Endothelial cell (in vitro differentiated cells): ENCODE measurements at regions not wholly inside any gene's neighbourhood (a gene's known extent, or its start where the extent isn't known, plus 50 kb on each side); places are given as distances from the start of the nearest gene placed in this dataset.

Experiments
- DNase-seq: peaks from one replicate; pipeline ENCODE4 v3.0.0; 2021; ENCODE audit warnings: low spot score
- H3K27ac Mint-ChIP-seq: one replicate; pipeline ENCODE4 v1.8.0; 2021; ENCODE audit warnings: mixed read lengths, inconsistent platforms; ENCODE audit not compliant: unreplicated experiment
- H3K27me3 Mint-ChIP-seq: one replicate; pipeline ENCODE4 v1.8.0; 2021; ENCODE audit warnings: mild to moderate bottlenecking, moderate library complexity, mixed read lengths, inconsistent platforms; ENCODE audit not compliant: unreplicated experiment
- H3K36me3 Mint-ChIP-seq: one replicate; pipeline ENCODE4 v1.8.0; 2021; ENCODE audit warnings: mild to moderate bottlenecking, low read depth, mixed read lengths, inconsistent platforms; ENCODE audit not compliant: unreplicated experiment
- H3K4me1 Mint-ChIP-seq: one replicate; pipeline ENCODE4 v1.8.0; 2021; ENCODE audit warnings: mild to moderate bottlenecking, mixed read lengths, inconsistent platforms; ENCODE audit not compliant: unreplicated experiment
- H3K4me3 Mint-ChIP-seq: one replicate; pipeline ENCODE4 v1.8.0; 2021; ENCODE audit warnings: mild to moderate bottlenecking, mixed read lengths, inconsistent platforms; ENCODE audit not compliant: unreplicated experiment
- H3K9me3 Mint-ChIP-seq: one replicate; pipeline ENCODE4 v1.8.0; 2021; ENCODE audit warnings: mixed read lengths, inconsistent platforms; ENCODE audit not compliant: unreplicated experiment
- TF ChIP-seq, protein P1 (sequence below): fragments of 200-600 bp; sonication (generic); IDR thresholded peaks from one replicate; pipeline ENCODE4 v1.5.0; 2021; ENCODE audit warnings: antibody characterized with exemption; ENCODE audit not compliant: unreplicated experiment

DNA sequence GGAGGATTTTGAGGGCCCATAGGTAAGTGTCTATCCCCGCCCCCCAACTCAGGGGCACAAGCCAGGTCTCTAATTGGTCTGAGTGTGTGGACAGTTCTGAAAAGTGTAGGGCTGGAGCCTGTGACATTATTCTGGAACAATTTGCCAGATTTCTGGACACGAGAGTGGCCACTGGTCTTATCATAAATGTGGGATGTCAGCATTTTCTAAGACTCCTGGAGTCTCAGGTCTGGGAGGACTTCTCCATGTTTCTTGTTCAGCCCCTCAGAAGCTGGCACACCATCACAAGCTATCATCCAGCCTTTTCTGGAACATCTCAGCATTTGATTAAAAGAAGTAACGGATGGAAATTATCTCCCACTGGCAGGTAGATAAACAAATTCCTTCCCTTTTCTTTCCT lies 141.4 kb downstream of the SEC61B start:
- DNase-seq, result no peak
- Mint-ChIP-seq H3K36me3 (peaks cover 8% of the 10 kb centered on the region), H3K4me3 (no peak overlapping the region), H3K27ac (no peak overlapping the region), H3K27me3 (no peaks in the 10 kb centered on the region), H3K4me1 (peaks cover 29% of the 10 kb centered on the region), H3K9me3 (no peaks in the 10 kb centered on the region)
- TF ChIP-seq, protein P1, sequence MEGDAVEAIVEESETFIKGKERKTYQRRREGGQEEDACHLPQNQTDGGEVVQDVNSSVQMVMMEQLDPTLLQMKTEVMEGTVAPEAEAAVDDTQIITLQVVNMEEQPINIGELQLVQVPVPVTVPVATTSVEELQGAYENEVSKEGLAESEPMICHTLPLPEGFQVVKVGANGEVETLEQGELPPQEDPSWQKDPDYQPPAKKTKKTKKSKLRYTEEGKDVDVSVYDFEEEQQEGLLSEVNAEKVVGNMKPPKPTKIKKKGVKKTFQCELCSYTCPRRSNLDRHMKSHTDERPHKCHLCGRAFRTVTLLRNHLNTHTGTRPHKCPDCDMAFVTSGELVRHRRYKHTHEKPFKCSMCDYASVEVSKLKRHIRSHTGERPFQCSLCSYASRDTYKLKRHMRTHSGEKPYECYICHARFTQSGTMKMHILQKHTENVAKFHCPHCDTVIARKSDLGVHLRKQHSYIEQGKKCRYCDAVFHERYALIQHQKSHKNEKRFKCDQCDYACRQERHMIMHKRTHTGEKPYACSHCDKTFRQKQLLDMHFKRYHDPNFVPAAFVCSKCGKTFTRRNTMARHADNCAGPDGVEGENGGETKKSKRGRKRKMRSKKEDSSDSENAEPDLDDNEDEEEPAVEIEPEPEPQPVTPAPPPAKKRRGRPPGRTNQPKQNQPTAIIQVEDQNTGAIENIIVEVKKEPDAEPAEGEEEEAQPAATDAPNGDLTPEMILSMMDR, result no peak

DNA sequence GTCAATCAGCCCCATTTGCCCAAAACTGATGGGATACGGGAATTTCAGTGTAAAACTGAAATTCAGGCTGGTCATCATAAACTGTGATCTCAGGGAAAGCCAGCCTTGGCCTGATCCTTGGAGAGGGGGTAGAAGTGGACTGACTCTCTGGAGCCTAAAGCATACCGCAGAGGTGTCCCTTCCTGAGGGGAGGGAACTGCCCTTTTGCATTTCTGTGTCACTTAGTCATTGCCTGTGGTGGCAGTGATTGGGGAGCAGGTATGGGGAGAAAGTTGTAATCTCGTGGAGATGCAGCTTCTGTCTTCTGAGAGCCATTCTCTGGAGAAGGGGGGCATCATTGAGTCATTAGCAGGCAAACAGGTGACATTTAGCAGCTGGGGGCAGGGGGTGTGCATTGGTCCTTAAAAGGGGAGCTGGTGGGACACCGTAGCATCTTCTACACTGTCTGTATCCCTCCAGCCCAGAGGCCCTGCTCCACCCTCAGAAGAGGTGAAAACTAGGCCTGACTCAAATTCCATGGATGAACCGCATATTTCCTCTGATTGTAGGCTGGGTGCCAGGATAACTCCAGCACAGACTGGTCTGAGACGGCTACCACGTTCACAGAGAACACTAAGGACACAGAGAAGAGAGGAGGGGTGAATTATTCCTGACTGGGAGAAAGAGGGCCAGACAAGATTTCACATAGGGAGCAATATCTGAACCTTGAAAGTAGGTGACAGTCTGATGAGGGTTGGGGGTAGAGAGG lies 143.3 kb downstream of the SEC61B start:
- H3K4me1 Mint-ChIP-seq, result peaks cover 45% of the 10 kb centered on the region
- TF ChIP-seq, protein P1, result no peak
- H3K27ac Mint-ChIP-seq, result no peak overlapping the region
- no peaks in the 10 kb centered on the region for H3K27me3 Mint-ChIP-seq
- H3K9me3 Mint-ChIP-seq, result no peaks in the 10 kb centered on the region
- peak overlapping the region; percentile 47 for H3K4me3 Mint-ChIP-seq
- DNase-seq, result no peak
- peaks cover 12% of the 10 kb centered on the region for H3K36me3 Mint-ChIP-seq

DNA sequence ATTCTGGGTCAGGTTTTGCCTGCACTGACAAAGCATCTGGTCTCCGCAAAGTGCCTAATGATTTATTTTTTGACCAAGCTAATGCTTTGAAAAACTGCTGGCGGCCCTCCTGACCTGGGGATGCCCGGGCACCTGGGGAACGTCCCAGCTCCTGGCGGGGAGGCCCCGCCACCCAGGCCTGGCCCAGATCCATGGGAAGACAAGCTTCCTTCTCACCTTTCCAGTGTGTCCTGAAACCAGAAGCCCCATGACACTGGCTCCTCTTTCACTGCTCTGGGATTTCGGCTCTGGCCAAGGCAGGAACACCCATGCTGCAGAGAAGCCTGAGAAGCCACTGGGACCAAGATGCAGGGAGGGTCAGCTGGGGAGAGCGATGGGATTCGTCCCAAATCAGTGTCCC lies 144.1 kb downstream of the SEC61B start:
- Mint-ChIP-seq H3K9me3 (no peaks in the 10 kb centered on the region), H3K4me1 (peaks cover 50% of the 10 kb centered on the region), H3K36me3 (peaks cover 12% of the 10 kb centered on the region), H3K27me3 (no peaks in the 10 kb centered on the region), H3K4me3 (no peak overlapping the region), H3K27ac (no peak overlapping the region)
- DNase-seq, result no peak
- TF ChIP-seq, protein P1, result no peak

DNA sequence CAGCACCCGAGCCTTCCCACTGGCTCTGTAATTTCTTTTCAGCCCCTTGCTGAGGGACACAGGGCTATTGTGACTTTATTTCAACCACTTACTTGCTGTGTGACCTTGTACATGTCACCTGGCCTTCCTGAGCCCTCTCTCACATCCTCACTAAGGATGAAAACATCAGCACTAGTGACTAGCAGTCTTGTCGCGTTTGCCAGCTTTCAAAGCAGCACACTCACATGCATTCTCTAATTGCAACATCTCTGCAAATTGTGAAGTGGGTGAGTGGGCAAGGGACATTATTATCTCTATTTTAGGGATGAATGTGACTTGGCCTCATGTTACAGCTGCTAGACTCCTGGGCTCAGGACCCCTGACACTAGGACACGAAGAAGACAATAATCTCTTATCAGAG lies 144.5 kb downstream of the SEC61B start:
- TF ChIP-seq, protein P1, result no peak
- no peak for DNase-seq
- Mint-ChIP-seq H3K9me3 (no peaks in the 10 kb centered on the region), H3K36me3 (peaks cover 12% of the 10 kb centered on the region), H3K27me3 (no peaks in the 10 kb centered on the region), H3K4me1 (peaks cover 51% of the 10 kb centered on the region), H3K27ac (no peak overlapping the region), H3K4me3 (no peak overlapping the region)
